HG02623 (cell line): ENCODE measurements at regions not wholly inside any gene's neighbourhood (a gene's known extent, or its start where the extent isn't known, plus 50 kb on each side); places are given as distances from the start of the nearest gene placed in this dataset.
"Not testable (repeated sequence)": the region's sequence is repeated elsewhere in the genome, so short reads cannot be mapped to it uniquely, and the experiment has no call there.

Source experiments
- ATAC-seq: cut with Tn5 transposase; IDR thresholded peaks from one replicate; pipeline ENCODE4 v1.9.1; 2021; ENCODE audit warnings: moderate library complexity; ENCODE audit not compliant: unreplicated experiment

GRCh38 chr6:15747354-15747883 lies 84.6 kb upstream of the DTNBP1 start:
- ATAC-seq, result no peak

- no peak for ATAC-seq
Measured at GRCh38 chr6:15745781-15746180, 83.0 kb upstream of the DTNBP1 start.

- no peak for ATAC-seq
Measured at GRCh38 chr6:15744818-15745402, 82.1 kb upstream of the DTNBP1 start.

GRCh38 chr6:15742013-15742412 lies 79.2 kb upstream of the DTNBP1 start:
- not testable (repeated sequence) for ATAC-seq

GRCh38 chr6:15741405-15741804 lies 78.6 kb upstream of the DTNBP1 start:
- ATAC-seq, result no peak

- no peak for ATAC-seq
Measured at GRCh38 chr6:15739867-15740266, 77.0 kb upstream of the DTNBP1 start.

GRCh38 chr6:15739353-15739752 lies 76.5 kb upstream of the DTNBP1 start:
- no peak for ATAC-seq

GRCh38 chr6:15738195-15738594 lies 75.4 kb upstream of the DTNBP1 start:
- not testable (repeated sequence) for ATAC-seq

GRCh38 chr6:15736297-15736696 lies 73.5 kb upstream of the DTNBP1 start:
- no peak for ATAC-seq

- ATAC-seq, result no peak
Measured at GRCh38 chr6:15735567-15736265, 72.9 kb upstream of the DTNBP1 start.

- ATAC-seq, result no peak
Measured at GRCh38 chr6:15734118-15734897, 71.5 kb upstream of the DTNBP1 start.

GRCh38 chr6:15730922-15731321 lies 68.1 kb upstream of the DTNBP1 start:
- no peak for ATAC-seq

- no peak for ATAC-seq
Measured at GRCh38 chr6:15730442-15730841, 67.6 kb upstream of the DTNBP1 start.

GRCh38 chr6:15722731-15723130 lies 59.9 kb upstream of the DTNBP1 start:
- ATAC-seq, result no peak

- no peak for ATAC-seq
Measured at GRCh38 chr6:15716889-15717288, 54.1 kb upstream of the DTNBP1 start.

- no peak for ATAC-seq
Measured at GRCh38 chr6:15715851-15716250, 53.0 kb upstream of the DTNBP1 start.

- no peak for ATAC-seq
Measured at GRCh38 chr6:15715060-15715459, 52.2 kb upstream of the DTNBP1 start.

- ATAC-seq, result no peak
Measured at GRCh38 chr6:15714658-15715057, 51.8 kb upstream of the DTNBP1 start.

GRCh38 chr6:15713325-15713724 lies 50.5 kb upstream of the DTNBP1 start:
- ATAC-seq, result no peak

GRCh38 chr6:15712797-15713196 lies 50.0 kb upstream of the DTNBP1 start:
- ATAC-seq, result no peak
